Esophagus squamous epithelium (tissue), 4 donors: ENCODE measurements at regions not wholly inside any gene's neighbourhood (a gene's known extent, or its start where the extent isn't known, plus 50 kb on each side); places are given as distances from the start of the nearest gene placed in this dataset.

Source experiments
- CTCF ChIP-seq, 6 experiments: fragments of 450-650 bp in 4 of 6; fragments of 200-600 bp in 2 of 6; sonication (generic) in 2 of 6; IDR thresholded peaks; one replicate each; pipeline ENCODE4 v1.5.1; 2016 to 2019; ENCODE audit warnings: antibody characterized with exemption in 6 of 6, mild to moderate bottlenecking in 4 of 6, moderate library complexity in 4 of 6
- POLR2A ChIP-seq, 4 donors: fragments of 450-650 bp; IDR thresholded peaks; one replicate each; pipeline ENCODE4 v1.6.1; 2017; ENCODE audit warnings: antibody characterized with exemption in 4 of 4, mild to moderate bottlenecking in 4 of 4, moderate library complexity in 3 of 4

DNA sequence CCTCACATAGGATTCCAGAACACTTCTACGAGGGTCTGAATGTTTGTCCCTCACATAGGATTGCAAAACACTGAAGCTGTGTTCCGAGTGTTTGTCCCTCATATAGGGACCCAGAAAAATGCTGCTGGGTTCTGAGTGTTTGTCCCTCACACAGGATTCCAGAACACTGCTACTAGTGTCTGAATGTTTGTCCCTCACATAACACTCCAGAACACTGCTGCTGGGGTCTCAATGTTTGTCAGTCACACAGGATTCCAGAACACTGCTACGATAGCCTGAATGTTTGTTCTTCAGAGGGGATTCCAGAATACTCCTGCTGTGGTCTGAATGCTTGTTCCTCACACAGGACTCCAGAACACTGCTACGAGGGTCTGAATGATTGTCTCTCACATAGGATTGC is 218.7 kb downstream of the FOXD4L6 start:
- TF ChIP-seq CTCF (IDR thresholded peaks at IDR 0.05): no peak
- TF ChIP-seq POLR2A (IDR thresholded peaks at IDR 0.05): no peak
